Mucosa of descending colon (tissue), 3 donors: ENCODE measurements at regions not wholly inside any gene's neighbourhood (a gene's known extent, or its start where the extent isn't known, plus 50 kb on each side); places are given as distances from the start of the nearest gene placed in this dataset.

ENCODE experiments used
- ATAC-seq: fragments of 200-7000 bp; cut with Tn5 transposase; one replicate; pipeline ENCODE4 v1.9.1; 2020; ENCODE audit warnings: mild to moderate bottlenecking, moderate library complexity
- DNase-seq, 3 donors: peaks; one replicate each; pipeline ENCODE4 v3.0.0-alpha.2; 2020
- H3K36me3 ChIP-seq: fragments of 200-600 bp; one replicate; pipeline ENCODE4 v1.8.0; 2021; ENCODE audit warnings: low read depth, mild to moderate bottlenecking
- H3K4me1 ChIP-seq: fragments of 200-600 bp; one replicate; pipeline ENCODE4 v1.8.0; 2021; ENCODE audit warnings: low read depth, mild to moderate bottlenecking
- H3K4me3 ChIP-seq: fragments of 200-600 bp; one replicate; pipeline ENCODE4 v1.8.0; 2021; ENCODE audit warnings: mild to moderate bottlenecking
- H3K9me3 ChIP-seq: fragments of 200-600 bp; one replicate; pipeline ENCODE4 v1.8.0; 2021; ENCODE audit warnings: mild to moderate bottlenecking
- CTCF ChIP-seq: fragments of 200-600 bp; IDR thresholded peaks from one replicate; pipeline ENCODE4 v1.8.0; 2022; ENCODE audit warnings: antibody characterized with exemption, mild to moderate bottlenecking
- intact Hi-C, 2 donors: fragments of 100-400 bp; cut with DNase I in 1 of 2; cut with micrococcal nuclease in 1 of 2; formaldehyde crosslinking; loops; one replicate each; pipeline versions ENCODE4 v1.11.0 to v1.11.1; 2022; cut with DNase I, micrococcal nuclease
- donor health status: DM: no; HTN: no; CAD: no; lungs with moderate emphysema.
- donor health status: DM: no; HTN: no; CAD: no.
- donor health status: DM: no; HTN: yes; CAD: no.

- no peaks in the 10 kb centered on the region for H3K4me1 ChIP-seq
- DNase-seq (no peak), ATAC-seq (no peak)
- intact Hi-C loops, result no loop called here
- no peaks in the 10 kb centered on the region for H3K36me3 ChIP-seq
- no peaks in the 10 kb centered on the region for H3K9me3 ChIP-seq
- no peak for TF ChIP-seq CTCF
- H3K4me3 ChIP-seq, result no peak overlapping the region
Measured at GRCh38 chr2:239791526-239792404, 233.4 kb downstream of the NDUFA10 start.

GRCh38 chr2:239790721-239791120, 234.4 kb downstream of the NDUFA10 start:
- TF ChIP-seq CTCF, result no peak
- no peak overlapping the region for H3K4me3 ChIP-seq
- H3K4me1 ChIP-seq, result no peaks in the 10 kb centered on the region
- ATAC-seq, result no peak
- DNase-seq, result no peak
- no peaks in the 10 kb centered on the region for H3K36me3 ChIP-seq
- no peaks in the 10 kb centered on the region for H3K9me3 ChIP-seq
- intact Hi-C loops, result no loop called here

GRCh38 chr2:239790313-239790712, 234.8 kb downstream of the NDUFA10 start:
- H3K4me1 ChIP-seq, result no peaks in the 10 kb centered on the region
- intact Hi-C loops, result no loop called here
- no peaks in the 10 kb centered on the region for H3K9me3 ChIP-seq
- peak in 1 of 3 donors; percentile 6 for DNase-seq
- no peaks in the 10 kb centered on the region for H3K36me3 ChIP-seq
- H3K4me3 ChIP-seq, result no peak overlapping the region
- no peak for TF ChIP-seq CTCF
- no peak for ATAC-seq

- Histone ChIP-seq H3K4me3 (no peak overlapping the region), H3K9me3 (no peaks in the 10 kb centered on the region), H3K36me3 (no peaks in the 10 kb centered on the region), H3K4me1 (no peaks in the 10 kb centered on the region)
- no peak for DNase-seq
- intact Hi-C loops, result no loop called here
- no peak for ATAC-seq
- no peak for TF ChIP-seq CTCF
Measured at GRCh38 chr2:239789711-239790110, 235.4 kb downstream of the NDUFA10 start.

- H3K4me3 ChIP-seq, result no peak overlapping the region
- H3K9me3 ChIP-seq, result no peaks in the 10 kb centered on the region
- ATAC-seq (no peak), DNase-seq (no peak)
- intact Hi-C loops, result no loop called here
- no peak for TF ChIP-seq CTCF
- no peaks in the 10 kb centered on the region for H3K36me3 ChIP-seq
- no peaks in the 10 kb centered on the region for H3K4me1 ChIP-seq
Measured at GRCh38 chr2:239788576-239789098, 236.5 kb downstream of the NDUFA10 start.
